Putamen (tissue), 1 donor: ENCODE measurements at regions not wholly inside any gene's neighbourhood (a gene's known extent, or its start where the extent isn't known, plus 50 kb on each side); places are given as distances from the start of the nearest gene placed in this dataset.

Experiments
- DNase-seq: peaks from one replicate; pipeline ENCODE4 v3.0.0-alpha.2; 2016; ENCODE audit warnings: low spot score

DNA sequence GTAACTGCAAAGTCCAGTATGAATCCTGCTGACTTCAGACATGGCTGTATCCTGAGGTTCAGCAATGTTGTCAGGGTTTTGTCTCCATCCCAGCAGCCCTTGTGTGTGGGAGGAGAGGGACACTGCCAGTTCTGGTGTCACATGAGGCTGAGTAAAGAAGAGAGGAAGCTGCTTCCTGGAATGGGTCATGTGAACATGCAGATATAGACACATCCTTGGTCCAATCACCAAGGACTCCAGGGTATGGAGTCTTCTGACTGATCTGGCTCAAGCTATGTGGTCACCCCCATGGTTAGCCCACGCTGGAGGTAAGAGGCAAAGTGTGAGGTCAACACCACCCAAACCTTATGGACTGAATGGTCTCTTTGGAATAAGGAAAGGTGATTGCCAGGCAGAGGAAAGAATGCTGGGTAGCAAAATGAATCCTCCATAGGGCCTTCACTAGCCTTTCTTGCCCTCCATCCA lies 134.4 kb upstream of the SLC1A4 start:
- peak; percentile 24 for DNase-seq

GRCh38 chr2:64857581-64858471 lies 131.4 kb upstream of the SLC1A4 start:
- peak; percentile 82 for DNase-seq

DNA sequence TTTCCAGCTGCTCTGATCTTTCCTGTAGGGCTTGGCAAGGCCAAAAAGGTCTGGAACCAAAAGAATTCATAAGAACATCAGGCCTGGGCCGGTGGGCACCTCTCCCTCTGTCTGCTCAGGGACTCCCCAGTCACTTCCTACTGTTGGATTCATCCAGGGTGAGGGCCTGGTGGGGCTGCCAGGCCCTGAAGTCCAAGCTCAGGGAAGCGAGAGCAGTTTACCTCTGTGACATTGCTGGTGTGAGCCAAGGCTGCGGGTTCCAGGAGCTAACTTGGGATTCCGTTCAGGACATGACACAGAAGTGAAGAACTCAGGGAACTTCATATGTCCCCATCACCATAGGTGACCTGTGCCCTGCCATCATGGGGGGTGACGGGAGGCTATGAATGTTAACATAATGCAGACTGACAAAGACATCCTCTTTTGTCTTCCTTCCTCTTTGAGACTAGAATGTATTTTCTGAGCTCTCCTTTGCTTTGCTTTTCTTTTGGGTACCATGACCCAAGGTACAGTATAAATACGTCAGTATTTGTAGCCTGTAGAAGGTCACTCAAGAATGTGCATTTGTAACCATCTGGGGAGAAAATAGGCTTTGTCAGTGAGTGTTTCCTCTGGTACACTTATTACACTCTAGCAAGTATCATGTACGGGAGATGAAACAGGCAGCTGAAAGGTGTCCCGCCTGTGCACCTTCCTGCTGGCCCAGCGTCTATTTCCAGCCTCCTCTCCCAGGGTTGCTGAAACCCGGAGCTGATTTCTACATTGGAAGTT lies 130.5 kb upstream of the SLC1A4 start:
- no peak for DNase-seq

- peak; percentile 79 for DNase-seq
These were observed 129.6 kb upstream of the SLC1A4 start for GRCh38 chr2:64859312-64860212.

GRCh38 chr2:64860276-64860885 lies 128.8 kb upstream of the SLC1A4 start:
- no peak for DNase-seq

GRCh38 chr2:64860936-64861335 lies 128.3 kb upstream of the SLC1A4 start:
- DNase-seq = no peak

GRCh38 chr2:64861452-64862397 lies 127.5 kb upstream of the SLC1A4 start:
- no peak for DNase-seq

GRCh38 chr2:64862623-64863022 lies 126.6 kb upstream of the SLC1A4 start:
- no peak for DNase-seq

- no peak for DNase-seq
These were observed 125.9 kb upstream of the SLC1A4 start for GRCh38 chr2:64863097-64863820.

GRCh38 chr2:64865073-64865830 lies 123.9 kb upstream of the SLC1A4 start:
- peak; percentile 77 for DNase-seq

- no peak for DNase-seq
These were observed 123.3 kb upstream of the SLC1A4 start for GRCh38 chr2:64865831-64866345.

GRCh38 chr2:64866797-64867196 lies 122.4 kb upstream of the SLC1A4 start:
- DNase-seq = peak; percentile 50

DNA sequence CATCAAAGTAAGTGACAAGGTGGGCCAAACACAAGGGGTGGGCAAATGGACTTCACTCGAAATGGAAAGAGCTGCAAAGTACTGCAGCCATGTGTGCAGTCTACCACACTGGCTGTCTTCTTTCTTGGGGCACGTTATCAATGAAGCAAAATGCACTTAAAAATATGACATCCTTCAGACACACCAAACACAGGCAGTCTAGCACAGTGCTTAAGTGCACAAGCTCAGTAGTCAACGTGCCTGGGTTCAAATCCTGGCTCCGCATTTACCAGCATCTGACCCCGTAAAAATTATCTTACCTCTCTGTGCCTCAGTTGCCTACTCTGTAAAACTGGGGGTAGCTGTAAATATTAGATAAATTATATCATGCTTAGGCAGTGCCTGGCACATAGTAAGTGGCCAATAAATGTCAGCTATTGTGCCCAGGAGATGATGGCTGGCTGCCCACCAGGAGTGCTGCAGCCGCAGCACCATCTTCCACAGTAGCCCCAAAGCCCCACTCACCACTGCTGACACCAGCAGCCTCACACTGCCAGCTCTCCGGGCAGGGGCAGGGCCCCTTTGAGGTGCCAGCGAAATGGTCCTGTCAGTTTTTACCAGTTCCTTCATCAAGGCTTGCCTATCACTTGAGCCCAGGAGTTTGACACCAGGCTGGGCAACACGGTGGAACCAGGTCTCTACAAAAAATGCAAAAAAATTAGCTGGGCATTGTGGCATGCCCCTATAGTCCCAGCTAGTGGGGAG lies 121.8 kb upstream of the SLC1A4 start:
- DNase-seq = no peak

- no peak for DNase-seq
These were observed 120.1 kb upstream of the SLC1A4 start for GRCh38 chr2:64869126-64869525.

GRCh38 chr2:64873472-64873924 lies 115.7 kb upstream of the SLC1A4 start:
- peak; percentile 48 for DNase-seq

- DNase-seq = no peak
These were observed 114.6 kb upstream of the SLC1A4 start for GRCh38 chr2:64874593-64874992.

- no peak for DNase-seq
These were observed 113.8 kb upstream of the SLC1A4 start for GRCh38 chr2:64875368-64875767.

GRCh38 chr2:64876137-64876647 lies 113.0 kb upstream of the SLC1A4 start:
- no peak for DNase-seq
